ENCODE measurements at regions not wholly inside any gene's neighbourhood (a gene's known extent, or its start where the extent isn't known, plus 50 kb on each side); places are given as distances from the start of the nearest gene placed in this dataset.

DNA sequence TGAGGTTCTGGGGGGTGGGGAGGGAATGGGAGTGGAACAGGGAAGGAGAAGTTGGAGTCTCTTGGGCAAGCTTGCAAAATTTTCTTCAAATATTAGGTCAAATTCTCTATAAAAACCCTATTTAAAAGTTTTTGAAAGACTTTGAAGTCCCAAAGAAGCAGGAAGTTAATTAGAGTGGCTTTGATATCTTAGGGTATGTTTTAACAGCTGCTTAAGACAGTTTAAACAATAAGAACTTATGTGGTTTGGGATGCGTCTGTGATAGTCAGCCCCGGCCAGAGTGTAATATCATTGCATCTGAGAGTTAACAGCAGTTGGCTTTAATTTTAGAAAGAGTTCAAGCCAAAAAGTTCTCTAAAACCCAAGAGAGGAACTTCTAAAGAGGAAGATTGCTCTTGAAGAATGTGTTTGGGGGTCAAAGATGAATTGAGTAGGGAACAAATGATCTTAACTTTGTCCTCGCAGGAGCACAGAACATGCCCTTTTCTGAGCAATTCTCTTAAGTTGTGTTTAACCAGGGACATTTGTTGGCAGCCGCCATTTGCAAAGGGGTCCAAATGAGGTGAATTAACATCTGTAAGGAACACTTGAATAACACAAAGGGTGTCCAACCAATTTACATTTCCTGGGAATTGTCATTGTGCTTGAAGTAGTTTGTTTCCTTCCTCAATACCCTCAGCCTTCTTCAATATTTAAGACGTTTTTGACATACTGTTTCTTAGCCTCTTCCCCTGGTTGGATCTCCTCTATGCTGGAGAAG lies 182.4 kb downstream of the PTEN start:
- Mint-ChIP-seq H3K9me3 (ENCODE audit: low read depth) (no peaks in the 10 kb centered on the region), H3K27me3 (peaks cover 3% of the 10 kb centered on the region), H3K27ac (no peak overlapping the region), H3K4me3 (ENCODE audit: low read depth) (no peak overlapping the region), H3K4me1 (ENCODE audit: low read depth) (peaks cover 17% of the 10 kb centered on the region), H3K36me3 (ENCODE audit: insufficient read depth) (no peaks in the 10 kb centered on the region)
- TF ChIP-seq, protein P1, sequence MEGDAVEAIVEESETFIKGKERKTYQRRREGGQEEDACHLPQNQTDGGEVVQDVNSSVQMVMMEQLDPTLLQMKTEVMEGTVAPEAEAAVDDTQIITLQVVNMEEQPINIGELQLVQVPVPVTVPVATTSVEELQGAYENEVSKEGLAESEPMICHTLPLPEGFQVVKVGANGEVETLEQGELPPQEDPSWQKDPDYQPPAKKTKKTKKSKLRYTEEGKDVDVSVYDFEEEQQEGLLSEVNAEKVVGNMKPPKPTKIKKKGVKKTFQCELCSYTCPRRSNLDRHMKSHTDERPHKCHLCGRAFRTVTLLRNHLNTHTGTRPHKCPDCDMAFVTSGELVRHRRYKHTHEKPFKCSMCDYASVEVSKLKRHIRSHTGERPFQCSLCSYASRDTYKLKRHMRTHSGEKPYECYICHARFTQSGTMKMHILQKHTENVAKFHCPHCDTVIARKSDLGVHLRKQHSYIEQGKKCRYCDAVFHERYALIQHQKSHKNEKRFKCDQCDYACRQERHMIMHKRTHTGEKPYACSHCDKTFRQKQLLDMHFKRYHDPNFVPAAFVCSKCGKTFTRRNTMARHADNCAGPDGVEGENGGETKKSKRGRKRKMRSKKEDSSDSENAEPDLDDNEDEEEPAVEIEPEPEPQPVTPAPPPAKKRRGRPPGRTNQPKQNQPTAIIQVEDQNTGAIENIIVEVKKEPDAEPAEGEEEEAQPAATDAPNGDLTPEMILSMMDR (IDR thresholded peaks at IDR 0.05; ENCODE audit: unreplicated experiment) = no peak
- no peak for DNase-seq (ENCODE audit: low spot score, unreplicated experiment)

DNA sequence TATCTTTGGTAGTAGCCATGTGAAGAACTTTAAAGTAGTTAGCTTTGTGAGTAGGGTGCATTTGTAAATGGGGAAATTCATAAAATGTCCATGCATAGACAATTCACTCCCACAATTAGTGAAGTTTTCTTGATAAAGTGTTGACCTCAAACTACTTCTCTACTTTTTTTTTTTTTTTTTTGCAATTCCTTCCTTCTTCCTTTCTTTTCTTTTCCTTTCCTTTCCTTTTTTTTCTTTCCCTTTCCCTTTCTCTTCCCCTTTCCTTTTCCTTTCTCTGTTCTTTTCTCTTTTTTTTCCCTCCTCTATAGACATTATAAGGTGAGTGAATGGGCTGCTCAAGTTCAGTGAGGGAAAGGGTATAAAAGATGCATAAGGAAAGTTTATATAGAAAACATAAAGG lies 184.2 kb downstream of the PTEN start:
- Mint-ChIP-seq H3K9me3 (ENCODE audit: low read depth) (no peaks in the 10 kb centered on the region), H3K27ac (no peak overlapping the region), H3K4me1 (ENCODE audit: low read depth) (peaks cover 4% of the 10 kb centered on the region), H3K27me3 (peaks cover 3% of the 10 kb centered on the region), H3K36me3 (ENCODE audit: insufficient read depth) (no peaks in the 10 kb centered on the region), H3K4me3 (ENCODE audit: low read depth) (no peak overlapping the region)
- no peak for DNase-seq (ENCODE audit: low spot score, unreplicated experiment)
- TF ChIP-seq, protein P1 (IDR thresholded peaks at IDR 0.05; ENCODE audit: unreplicated experiment) = no peak

DNA sequence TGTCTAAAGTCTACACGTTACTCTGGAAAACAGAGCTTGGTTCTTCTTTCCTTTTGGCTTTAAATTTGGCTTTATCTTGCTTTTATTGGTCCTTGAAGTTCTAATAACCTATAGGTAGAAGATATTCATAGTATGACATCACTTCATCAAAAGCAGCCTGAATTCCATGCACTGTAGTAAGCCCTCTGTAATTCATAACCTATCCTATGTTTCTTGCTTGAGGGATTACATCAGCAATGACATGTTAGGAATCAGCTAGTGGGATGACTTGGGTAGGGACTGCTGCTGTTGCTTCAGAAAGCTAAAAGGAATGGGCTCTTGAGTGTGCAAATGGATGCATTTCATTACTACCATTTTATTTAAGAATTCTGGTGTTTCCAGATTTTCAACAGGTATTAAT lies 184.9 kb downstream of the PTEN start:
- Mint-ChIP-seq H3K9me3 (ENCODE audit: low read depth) (no peaks in the 10 kb centered on the region), H3K36me3 (ENCODE audit: insufficient read depth) (no peaks in the 10 kb centered on the region), H3K4me1 (ENCODE audit: low read depth) (no peaks in the 10 kb centered on the region), H3K4me3 (ENCODE audit: low read depth) (no peak overlapping the region), H3K27ac (no peak overlapping the region), H3K27me3 (peaks cover 3% of the 10 kb centered on the region)
- no peak for DNase-seq (ENCODE audit: low spot score, unreplicated experiment)
- TF ChIP-seq, protein P1 (IDR thresholded peaks at IDR 0.05; ENCODE audit: unreplicated experiment) = no peak

DNA sequence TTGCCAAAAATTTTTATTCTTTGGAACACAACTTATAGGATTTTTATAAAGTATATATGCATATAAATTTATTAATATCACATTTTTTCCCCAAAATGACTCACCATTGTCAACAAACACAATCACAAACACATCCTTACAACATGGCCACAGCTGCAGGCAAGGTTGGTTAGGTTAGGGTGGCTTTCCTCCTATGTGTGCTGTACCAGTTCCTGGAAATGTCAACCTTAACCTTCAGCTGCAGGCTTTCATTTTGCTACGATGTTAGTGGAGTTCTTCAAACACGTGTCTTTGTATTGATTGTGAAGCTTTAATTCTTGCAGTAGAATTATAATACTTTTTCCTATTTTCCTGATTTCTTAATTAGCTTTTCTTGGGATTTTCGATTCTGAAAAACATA lies 185.8 kb downstream of the PTEN start:
- no peak for DNase-seq (ENCODE audit: low spot score, unreplicated experiment)
- TF ChIP-seq, protein P1 (IDR thresholded peaks at IDR 0.05; ENCODE audit: unreplicated experiment) = no peak
- Mint-ChIP-seq H3K36me3 (ENCODE audit: insufficient read depth) (no peaks in the 10 kb centered on the region), H3K9me3 (ENCODE audit: low read depth) (no peaks in the 10 kb centered on the region), H3K27me3 (peaks cover 3% of the 10 kb centered on the region), H3K27ac (no peak overlapping the region), H3K4me3 (ENCODE audit: low read depth) (no peak overlapping the region), H3K4me1 (ENCODE audit: low read depth) (no peaks in the 10 kb centered on the region)

DNA sequence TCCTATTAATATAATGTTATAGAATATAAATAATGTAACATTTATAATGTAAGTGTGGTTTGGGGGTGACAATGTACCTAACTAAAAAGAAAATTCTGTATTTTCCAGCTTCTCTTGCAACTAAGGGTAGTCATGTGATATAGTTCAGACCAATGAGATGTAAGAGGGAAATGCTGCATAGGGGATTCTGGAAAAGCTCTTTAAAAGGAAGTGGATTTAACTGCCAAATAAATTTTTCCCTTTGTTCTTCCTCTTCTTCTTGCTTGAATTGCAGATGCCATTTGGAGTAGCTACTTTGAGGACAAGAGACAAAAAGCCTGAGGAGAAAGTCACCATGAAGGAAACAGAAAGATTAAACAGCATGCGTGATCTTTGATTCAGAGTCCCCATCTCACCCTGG lies 194.3 kb downstream of the PTEN start:
- DNase-seq (ENCODE audit: low spot score, unreplicated experiment) = no peak
- H3K4me3 Mint-ChIP-seq (ENCODE audit: low read depth) = no peak overlapping the region
- H3K4me1 Mint-ChIP-seq (ENCODE audit: low read depth) = peaks cover 9% of the 10 kb centered on the region
- TF ChIP-seq, protein P1 (IDR thresholded peaks at IDR 0.05; ENCODE audit: unreplicated experiment) = no peak
- H3K36me3 Mint-ChIP-seq (ENCODE audit: insufficient read depth) = no peaks in the 10 kb centered on the region
- H3K27ac Mint-ChIP-seq = no peak overlapping the region
- peaks cover 4% of the 10 kb centered on the region for H3K9me3 Mint-ChIP-seq (ENCODE audit: low read depth)
- no peaks in the 10 kb centered on the region for H3K27me3 Mint-ChIP-seq

Data from progenitor cell of endocrine pancreas (in vitro differentiated cells).